Kidney epithelial cell (primary cell): ENCODE measurements at regions not wholly inside any gene's neighbourhood (a gene's known extent, or its start where the extent isn't known, plus 50 kb on each side); places are given as distances from the start of the nearest gene placed in this dataset.

ENCODE experiments used
- DNase-seq: peaks from one replicate; pipeline ENCODE4 v3.0.0-alpha.2; 2010; ENCODE audit warnings: low read depth
- H3K27me3 ChIP-seq: 2 replicates; pipeline ENCODE4 v1.6.0; 2011; ENCODE audit warnings: low read length; ENCODE audit not compliant: control insufficient read depth, insufficient read depth
- H3K36me3 ChIP-seq: 2 replicates; pipeline ENCODE4 v1.5.1; 2011; ENCODE audit warnings: low read length; ENCODE audit not compliant: control insufficient read depth, insufficient read depth
- H3K4me3 ChIP-seq: 2 replicates; pipeline ENCODE4 v1.5.1; 2011; ENCODE audit warnings: low read depth, mild to moderate bottlenecking, control low read depth, low read length
- TF ChIP-seq, protein P1 (sequence below): IDR thresholded peaks from 2 replicates; pipeline ENCODE4 v1.5.1; 2011; ENCODE audit warnings: mild to moderate bottlenecking, moderate library complexity, low read length, control low read depth, inconsistent platforms; ENCODE audit not compliant: insufficient read depth, poor library complexity, severe bottlenecking

DNA sequence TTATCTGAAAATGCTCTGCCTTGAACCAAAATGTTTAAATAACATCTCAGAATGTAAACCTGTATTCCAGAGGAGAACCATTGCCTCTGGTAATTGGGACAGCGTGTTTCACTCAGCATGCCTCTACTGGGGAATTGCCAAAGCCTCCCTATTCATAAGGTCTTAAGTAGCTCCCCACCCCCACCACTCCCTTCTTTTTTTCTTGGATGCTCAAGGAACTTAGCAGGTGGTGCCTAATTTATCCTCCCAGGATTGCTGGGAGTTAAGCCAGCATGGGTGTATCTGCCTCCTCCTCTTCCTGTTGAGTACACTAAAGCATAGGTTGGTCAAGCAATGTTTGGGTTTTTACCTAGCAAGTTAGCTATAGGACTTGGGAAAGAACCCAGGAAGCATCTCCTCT is 220.2 kb downstream of the DMAC1 start:
- Histone ChIP-seq H3K36me3 (no peaks in the 10 kb centered on the region), H3K4me3 (no peak overlapping the region), H3K27me3 (no peaks in the 10 kb centered on the region)
- no peak for DNase-seq
- TF ChIP-seq, protein P1, sequence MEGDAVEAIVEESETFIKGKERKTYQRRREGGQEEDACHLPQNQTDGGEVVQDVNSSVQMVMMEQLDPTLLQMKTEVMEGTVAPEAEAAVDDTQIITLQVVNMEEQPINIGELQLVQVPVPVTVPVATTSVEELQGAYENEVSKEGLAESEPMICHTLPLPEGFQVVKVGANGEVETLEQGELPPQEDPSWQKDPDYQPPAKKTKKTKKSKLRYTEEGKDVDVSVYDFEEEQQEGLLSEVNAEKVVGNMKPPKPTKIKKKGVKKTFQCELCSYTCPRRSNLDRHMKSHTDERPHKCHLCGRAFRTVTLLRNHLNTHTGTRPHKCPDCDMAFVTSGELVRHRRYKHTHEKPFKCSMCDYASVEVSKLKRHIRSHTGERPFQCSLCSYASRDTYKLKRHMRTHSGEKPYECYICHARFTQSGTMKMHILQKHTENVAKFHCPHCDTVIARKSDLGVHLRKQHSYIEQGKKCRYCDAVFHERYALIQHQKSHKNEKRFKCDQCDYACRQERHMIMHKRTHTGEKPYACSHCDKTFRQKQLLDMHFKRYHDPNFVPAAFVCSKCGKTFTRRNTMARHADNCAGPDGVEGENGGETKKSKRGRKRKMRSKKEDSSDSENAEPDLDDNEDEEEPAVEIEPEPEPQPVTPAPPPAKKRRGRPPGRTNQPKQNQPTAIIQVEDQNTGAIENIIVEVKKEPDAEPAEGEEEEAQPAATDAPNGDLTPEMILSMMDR, result no peak

DNA sequence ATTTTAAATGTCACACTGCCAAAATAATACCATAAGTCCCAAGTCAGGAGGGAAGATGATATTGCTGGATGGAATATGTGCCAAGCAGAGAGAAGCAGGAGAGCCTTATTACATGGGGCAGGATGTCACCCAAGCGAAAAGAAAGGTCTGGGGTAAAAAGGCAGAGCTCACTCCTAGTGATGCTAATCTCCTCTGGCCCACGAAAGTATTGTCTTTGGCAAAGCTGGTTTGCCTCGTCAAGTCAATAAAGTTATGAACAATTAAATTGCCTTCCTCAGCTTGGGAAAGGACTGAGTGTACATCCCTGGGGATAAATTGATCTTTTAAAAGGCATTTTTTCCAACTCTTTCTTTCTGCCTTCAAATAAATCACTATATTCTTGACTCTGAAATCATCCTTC is 220.6 kb downstream of the DMAC1 start:
- Histone ChIP-seq H3K36me3 (no peaks in the 10 kb centered on the region), H3K27me3 (no peaks in the 10 kb centered on the region), H3K4me3 (no peak overlapping the region)
- TF ChIP-seq, protein P1, result no peak
- no peak for DNase-seq

DNA sequence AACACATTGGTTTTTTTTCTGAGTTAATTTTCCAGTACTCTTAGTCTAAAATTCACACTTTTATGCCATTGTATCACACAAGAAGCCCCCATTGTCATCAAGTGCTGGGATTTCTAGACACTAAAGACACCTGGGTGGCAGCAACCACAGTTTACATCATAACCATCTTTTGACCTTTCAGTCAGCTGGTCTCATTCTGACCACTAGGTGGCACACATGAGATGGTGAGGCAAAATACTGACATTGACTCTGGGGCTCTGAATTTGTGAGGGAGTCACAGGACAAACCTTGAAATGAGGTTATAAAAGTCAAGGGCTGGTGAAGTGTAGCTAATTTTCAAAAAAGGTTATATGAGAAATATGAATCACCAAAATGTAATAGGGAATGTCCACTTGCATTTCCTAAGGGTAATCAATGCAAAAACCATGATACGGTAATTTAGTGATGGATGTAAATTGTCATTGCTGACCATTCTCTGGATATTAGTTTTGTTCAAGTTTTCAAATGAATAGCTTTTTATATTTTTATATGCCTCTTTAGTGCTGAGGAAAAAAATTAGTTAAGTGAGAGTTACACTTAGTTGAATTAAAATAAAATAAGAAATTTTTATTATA is 229.4 kb downstream of the DMAC1 start:
- TF ChIP-seq, protein P1, result peak; percentile 79
- Histone ChIP-seq H3K27me3 (no peaks in the 10 kb centered on the region), H3K4me3 (no peak overlapping the region), H3K36me3 (no peaks in the 10 kb centered on the region)
- DNase-seq, result peak; percentile 7

DNA sequence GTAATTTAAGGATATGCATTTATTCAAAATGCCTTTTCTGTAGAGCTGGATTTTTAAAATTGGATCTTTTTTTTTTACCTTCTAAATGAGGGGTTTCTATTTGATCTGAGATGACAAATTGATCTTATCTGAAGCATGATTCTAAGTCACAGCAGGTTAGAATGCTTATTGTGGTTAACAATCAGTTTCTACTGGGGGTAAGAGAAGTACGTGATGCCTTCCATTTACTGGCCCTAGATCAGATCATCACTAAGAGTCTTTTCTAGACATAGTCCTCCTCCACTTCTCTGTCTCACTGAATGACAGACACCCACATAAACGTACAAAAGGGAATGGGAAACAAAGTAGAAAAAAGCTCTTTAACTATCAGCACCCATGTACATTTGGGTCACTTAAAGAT is 231.9 kb downstream of the DMAC1 start:
- TF ChIP-seq, protein P1, result no peak
- Histone ChIP-seq H3K27me3 (no peaks in the 10 kb centered on the region), H3K36me3 (no peaks in the 10 kb centered on the region), H3K4me3 (no peak overlapping the region)
- DNase-seq, result no peak

DNA sequence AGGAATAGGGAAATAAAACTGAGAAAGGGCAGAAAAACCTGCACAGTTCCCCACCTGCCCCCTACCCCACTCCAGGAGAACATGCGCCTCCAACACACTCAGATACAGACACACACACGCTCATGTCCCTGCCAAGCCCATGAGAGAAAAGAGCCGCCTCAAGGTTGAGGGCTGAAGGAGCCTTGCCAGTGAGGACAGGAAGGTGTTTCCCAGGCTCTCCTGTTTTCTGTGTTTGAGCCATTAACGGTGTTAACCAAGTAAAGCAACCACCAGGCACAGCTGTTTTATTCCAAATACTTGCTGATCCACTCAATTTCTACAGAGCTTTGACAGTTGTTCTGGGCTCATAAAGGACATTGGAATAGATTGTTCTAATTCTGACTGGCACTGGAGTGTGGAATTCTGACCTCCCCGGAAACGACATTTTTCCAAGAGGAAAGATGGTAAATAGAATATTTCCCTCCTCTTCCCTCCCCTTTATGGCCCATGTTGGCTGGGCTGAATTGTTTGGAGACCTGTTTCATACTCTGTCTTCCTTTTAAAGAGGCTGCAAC is 238.0 kb downstream of the DMAC1 start:
- H3K27me3 ChIP-seq, result no peaks in the 10 kb centered on the region
- no peak for DNase-seq
- TF ChIP-seq, protein P1, result no peak
- no peaks in the 10 kb centered on the region for H3K36me3 ChIP-seq
- no peak overlapping the region for H3K4me3 ChIP-seq
